Upper lobe of left lung (tissue), 6 donors: ENCODE measurements at regions not wholly inside any gene's neighbourhood (a gene's known extent, or its start where the extent isn't known, plus 50 kb on each side); places are given as distances from the start of the nearest gene placed in this dataset.

Source experiments
- ATAC-seq, 2 donors: fragments of 200-7000 bp; cut with Tn5 transposase; one replicate each; pipeline ENCODE4 v1.9.1; 2022; ENCODE audit warnings: mild to moderate bottlenecking in 2 of 2, moderate library complexity in 2 of 2; ENCODE audit not compliant: low FRiP score in 2 of 2
- DNase-seq, 2 donors: peaks; one replicate each; pipeline ENCODE4 v3.0.0-alpha.2; 2019 to 2020
- H3K27ac ChIP-seq, 4 donors: fragments of 200-600 bp; sonication (generic); one replicate each; pipeline ENCODE4 v1.5.1; 2016 to 2019
- H3K27me3 ChIP-seq, 4 donors: fragments of 200-600 bp; sonication (generic); one replicate each; pipeline ENCODE4 v1.5.1; 2017 to 2019
- H3K36me3 ChIP-seq, 4 donors: fragments of 200-600 bp; sonication (generic); one replicate each; pipeline ENCODE4 v1.5.1; 2016 to 2019
- H3K4me1 ChIP-seq, 4 donors: fragments of 200-600 bp; sonication (generic); one replicate each; pipeline ENCODE4 v1.5.1; 2018 to 2019
- H3K4me3 ChIP-seq, 4 donors: fragments of 200-600 bp; sonication (generic); one replicate each; pipeline ENCODE4 v1.5.1; 2017 to 2019; ENCODE audit warnings: mild to moderate bottlenecking in 2 of 4, moderate library complexity in 1 of 4
- H3K9me3 ChIP-seq, 4 donors: fragments of 200-600 bp; sonication (generic); one replicate each; pipeline ENCODE4 v1.5.1; 2018 to 2019
- CTCF ChIP-seq, 6 experiments: fragments of 450-650 bp in 4 of 6; fragments of 200-600 bp in 2 of 6; sonication (generic) in 2 of 6; IDR thresholded peaks; one replicate each; pipeline ENCODE4 v1.5.1; 2016 to 2019; ENCODE audit warnings: antibody characterized with exemption in 6 of 6
- EP300 ChIP-seq, 4 donors: sonication (generic); formaldehyde crosslinking; IDR thresholded peaks; one replicate each; pipeline ENCODE4 v1.5.1; 2017; ENCODE audit warnings: antibody characterized with exemption in 4 of 4, control low read depth in 2 of 4
- POLR2A ChIP-seq, 4 donors: fragments of 450-650 bp; IDR thresholded peaks; one replicate each; pipeline ENCODE4 v1.5.1; 2016 to 2017; ENCODE audit warnings: antibody characterized with exemption in 4 of 4, mild to moderate bottlenecking in 2 of 4
- POLR2AphosphoS5 ChIP-seq, 2 donors: sonication (generic); formaldehyde crosslinking; IDR thresholded peaks; one replicate each; pipeline ENCODE4 v1.5.1; 2017; ENCODE audit warnings: antibody characterized with exemption in 2 of 2
- WGBS, 2 donors: methylation state at CpG; one replicate each; pipeline ENCODE4 v1.1.5; 2017 to 2018; 5-methylcytosine and 5-hydroxymethylcytosine counted together
- donor health status: DM: no; HTN: no; CAD: no; lungs with moderate emphysema.
- donor health status: DM: no; HTN: yes; CAD: no; lungs with severe emphysema.

- 73 to 77% methylated on average over 6 of the region's 6 CpGs for WGBS, 2 donors
- DNase-seq (no peak), ATAC-seq (no peak)
- no peaks in the 10 kb centered on the region for H3K9me3 ChIP-seq
- TF ChIP-seq EP300 (IDR thresholded peaks at IDR 0.05) (no peak), POLR2A (IDR thresholded peaks at IDR 0.05) (no peak), POLR2AphosphoS5 (IDR thresholded peaks at IDR 0.05) (no peak), CTCF (IDR thresholded peaks at IDR 0.05) (no peak)
- H3K27me3 ChIP-seq, result no peaks in the 10 kb centered on the region
- H3K36me3 ChIP-seq, result no peaks in the 10 kb centered on the region
- no peak overlapping the region for H3K4me3 ChIP-seq
- H3K27ac ChIP-seq, result no peak overlapping the region
- no peaks in the 10 kb centered on the region for H3K4me1 ChIP-seq
Measured at GRCh38 chr10:105745596-105746148, 1104.6 kb downstream of the SORCS3 start.

- no peak for TF ChIP-seq CTCF (IDR thresholded peaks at IDR 0.05)
- no peak for TF ChIP-seq POLR2AphosphoS5 (IDR thresholded peaks at IDR 0.05)
- TF ChIP-seq POLR2A (IDR thresholded peaks at IDR 0.05), result no peak
- TF ChIP-seq EP300 (IDR thresholded peaks at IDR 0.05), result no peak
- no peak overlapping the region for H3K27ac ChIP-seq
Measured at GRCh38 chr10:105743343-105744056, 1102.4 kb downstream of the SORCS3 start.

GRCh38 chr10:105742923-105743322 is 1101.8 kb downstream of the SORCS3 start:
- DNase-seq, result no peak
- no peaks in the 10 kb centered on the region for H3K9me3 ChIP-seq
- WGBS, 2 donors, result 84 to 92% methylated on average over 1 of the region's 1 CpG
- no peak for ATAC-seq
- no peaks in the 10 kb centered on the region for H3K36me3 ChIP-seq
- no peak overlapping the region for H3K27ac ChIP-seq
- H3K4me3 ChIP-seq, result no peak overlapping the region
- no peaks in the 10 kb centered on the region for H3K4me1 ChIP-seq
- no peak for TF ChIP-seq POLR2AphosphoS5 (IDR thresholded peaks at IDR 0.05)
- TF ChIP-seq CTCF (IDR thresholded peaks at IDR 0.05), result no peak
- TF ChIP-seq EP300 (IDR thresholded peaks at IDR 0.05), result no peak
- TF ChIP-seq POLR2A (IDR thresholded peaks at IDR 0.05), result no peak
- no peaks in the 10 kb centered on the region for H3K27me3 ChIP-seq

More at GRCh38 chr10:105743343-105744056, 1102.4 kb downstream of the SORCS3 start:
- Histone ChIP-seq H3K4me1 (no peaks in the 10 kb centered on the region), H3K9me3 (no peaks in the 10 kb centered on the region), H3K27me3 (no peaks in the 10 kb centered on the region), H3K36me3 (no peaks in the 10 kb centered on the region), H3K4me3 (no peak overlapping the region)
- 65 to 76% methylated on average over 4 of the region's 4 CpGs for WGBS, 2 donors
- ATAC-seq (no peak), DNase-seq (no peak)

GRCh38 chr10:105742184-105742583 is 1101.1 kb downstream of the SORCS3 start:
- WGBS, 2 donors, result 67 to 71% methylated on average over 1 of the region's 1 CpG
- Histone ChIP-seq H3K4me1 (no peaks in the 10 kb centered on the region), H3K27me3 (no peaks in the 10 kb centered on the region), H3K9me3 (no peaks in the 10 kb centered on the region), H3K27ac (no peak overlapping the region), H3K4me3 (no peak overlapping the region), H3K36me3 (no peaks in the 10 kb centered on the region)
- TF ChIP-seq CTCF (IDR thresholded peaks at IDR 0.05) (no peak), EP300 (IDR thresholded peaks at IDR 0.05) (no peak), POLR2A (IDR thresholded peaks at IDR 0.05) (no peak), POLR2AphosphoS5 (IDR thresholded peaks at IDR 0.05) (no peak)
- DNase-seq (no peak), ATAC-seq (no peak)

- DNase-seq (no peak), ATAC-seq (no peak)
- 67 to 73% methylated on average over 2 of the region's 2 CpGs for WGBS, 2 donors
- H3K36me3 ChIP-seq, result no peaks in the 10 kb centered on the region
- H3K4me3 ChIP-seq, result no peak overlapping the region
- TF ChIP-seq CTCF (IDR thresholded peaks at IDR 0.05), result no peak
- no peak for TF ChIP-seq EP300 (IDR thresholded peaks at IDR 0.05)
- no peak for TF ChIP-seq POLR2A (IDR thresholded peaks at IDR 0.05)
- no peak for TF ChIP-seq POLR2AphosphoS5 (IDR thresholded peaks at IDR 0.05)
- no peaks in the 10 kb centered on the region for H3K9me3 ChIP-seq
- no peak overlapping the region for H3K27ac ChIP-seq
- H3K4me1 ChIP-seq, result peaks cover 0 to 7% (median 0%) of the 10 kb centered on the region in 4 donors
- no peaks in the 10 kb centered on the region for H3K27me3 ChIP-seq
Measured at GRCh38 chr10:105734479-105734878, 1093.4 kb downstream of the SORCS3 start.
